ENCODE measurements at regions not wholly inside any gene's neighbourhood (a gene's known extent, or its start where the extent isn't known, plus 50 kb on each side); places are given as distances from the start of the nearest gene placed in this dataset.
A peak's percentile ranks its signal among the peaks of the same experiment; 100 is the strongest.

DNA sequence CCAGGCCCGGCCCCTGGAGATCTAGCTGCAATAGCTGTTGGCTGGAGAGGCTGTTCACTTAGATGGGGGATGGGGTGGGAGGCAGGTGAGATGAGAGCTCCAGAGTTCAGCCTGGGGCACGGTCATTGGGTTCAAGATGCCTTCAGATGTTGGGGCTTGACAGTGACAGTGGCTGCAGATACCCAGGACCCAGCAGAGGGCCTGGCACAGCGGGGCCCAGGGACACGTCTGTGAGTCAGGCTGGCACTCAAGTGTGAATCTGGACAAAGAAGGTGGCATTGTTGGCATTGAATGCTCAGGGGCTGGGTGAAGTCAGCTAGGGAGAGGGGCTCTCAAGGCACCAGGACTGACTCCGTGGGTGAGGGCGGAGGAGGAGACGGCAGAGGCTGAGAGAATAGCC lies 328.1 kb downstream of the SEC14L1 start:
- intact Hi-C loops (cut with DNase I): no loop called here
- no peak for DNase-seq (ENCODE audit: extremely low spot score)
- Histone ChIP-seq H3K4me1 (peaks cover 82 to 98% (median 89%) of the 10 kb centered on the region in 4 donors), H3K27me3 (no peaks in the 10 kb centered on the region), H3K9me3 (no peaks in the 10 kb centered on the region), H3K27ac (replicated peaks in 1 of 4) (peak overlapping the region; percentile 12 to 63 (median 53)), H3K4me3 (no peak overlapping the region), H3K36me3 (peaks cover 0 to 14% (median 5%) of the 10 kb centered on the region in 4 donors)
- whole genome bisulfite sequencing: 87% methylated on average over 5 of the region's 7 CpGs
- TF ChIP-seq POLR2A (IDR thresholded peaks at IDR 0.05; ENCODE audit: low read depth) (no peak), EP300 (IDR thresholded peaks at IDR 0.05) (no peak), POLR2AphosphoS5 (IDR thresholded peaks at IDR 0.05) (no peak)
- TF ChIP-seq, protein P1, sequence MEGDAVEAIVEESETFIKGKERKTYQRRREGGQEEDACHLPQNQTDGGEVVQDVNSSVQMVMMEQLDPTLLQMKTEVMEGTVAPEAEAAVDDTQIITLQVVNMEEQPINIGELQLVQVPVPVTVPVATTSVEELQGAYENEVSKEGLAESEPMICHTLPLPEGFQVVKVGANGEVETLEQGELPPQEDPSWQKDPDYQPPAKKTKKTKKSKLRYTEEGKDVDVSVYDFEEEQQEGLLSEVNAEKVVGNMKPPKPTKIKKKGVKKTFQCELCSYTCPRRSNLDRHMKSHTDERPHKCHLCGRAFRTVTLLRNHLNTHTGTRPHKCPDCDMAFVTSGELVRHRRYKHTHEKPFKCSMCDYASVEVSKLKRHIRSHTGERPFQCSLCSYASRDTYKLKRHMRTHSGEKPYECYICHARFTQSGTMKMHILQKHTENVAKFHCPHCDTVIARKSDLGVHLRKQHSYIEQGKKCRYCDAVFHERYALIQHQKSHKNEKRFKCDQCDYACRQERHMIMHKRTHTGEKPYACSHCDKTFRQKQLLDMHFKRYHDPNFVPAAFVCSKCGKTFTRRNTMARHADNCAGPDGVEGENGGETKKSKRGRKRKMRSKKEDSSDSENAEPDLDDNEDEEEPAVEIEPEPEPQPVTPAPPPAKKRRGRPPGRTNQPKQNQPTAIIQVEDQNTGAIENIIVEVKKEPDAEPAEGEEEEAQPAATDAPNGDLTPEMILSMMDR (IDR thresholded peaks at IDR 0.05): no peak

- WGBS: 95% methylated on average over 3 of the region's 3 CpGs
- intact Hi-C loops (cut with DNase I): no loop called here
- peaks cover 0 to 14% (median 5%) of the 10 kb centered on the region in 4 donors for H3K36me3 ChIP-seq
- H3K27ac ChIP-seq (replicated peaks in 1 of 4): peak overlapping the region; percentile 89 to 94 (median 92)
- no peak for TF ChIP-seq POLR2AphosphoS5 (IDR thresholded peaks at IDR 0.05)
- TF ChIP-seq EP300 (IDR thresholded peaks at IDR 0.05): no peak
- no peak for TF ChIP-seq POLR2A (IDR thresholded peaks at IDR 0.05; ENCODE audit: low read depth)
- TF ChIP-seq, protein P1 (IDR thresholded peaks at IDR 0.05): no peak
- no peak for DNase-seq (ENCODE audit: extremely low spot score)
- H3K4me3 ChIP-seq: no peak overlapping the region
- no peaks in the 10 kb centered on the region for H3K9me3 ChIP-seq
- H3K4me1 ChIP-seq: peaks cover 82 to 98% (median 91%) of the 10 kb centered on the region in 4 donors
- no peaks in the 10 kb centered on the region for H3K27me3 ChIP-seq
Observed at GRCh38 chr17:77470330-77470786, 329.6 kb downstream of the SEC14L1 start.

GRCh38 chr17:77470800-77471733 lies 330.3 kb downstream of the SEC14L1 start:
- Histone ChIP-seq H3K27ac (replicated peaks in 1 of 4) (peak overlapping the region; percentile 89 to 94 (median 92)), H3K4me1 (peaks cover 82 to 98% (median 91%) of the 10 kb centered on the region in 4 donors), H3K9me3 (no peaks in the 10 kb centered on the region), H3K4me3 (no peak overlapping the region), H3K36me3 (peaks cover 0 to 14% (median 5%) of the 10 kb centered on the region in 4 donors), H3K27me3 (no peaks in the 10 kb centered on the region)
- no peak for DNase-seq (ENCODE audit: extremely low spot score)
- intact Hi-C loops (cut with DNase I): no loop called here
- WGBS: 57% methylated on average over 6 of the region's 9 CpGs
- no peak for TF ChIP-seq POLR2A (IDR thresholded peaks at IDR 0.05; ENCODE audit: low read depth)
- TF ChIP-seq, protein P1 (IDR thresholded peaks at IDR 0.05): no peak
- TF ChIP-seq EP300 (IDR thresholded peaks at IDR 0.05): no peak
- TF ChIP-seq POLR2AphosphoS5 (IDR thresholded peaks at IDR 0.05): no peak

DNA sequence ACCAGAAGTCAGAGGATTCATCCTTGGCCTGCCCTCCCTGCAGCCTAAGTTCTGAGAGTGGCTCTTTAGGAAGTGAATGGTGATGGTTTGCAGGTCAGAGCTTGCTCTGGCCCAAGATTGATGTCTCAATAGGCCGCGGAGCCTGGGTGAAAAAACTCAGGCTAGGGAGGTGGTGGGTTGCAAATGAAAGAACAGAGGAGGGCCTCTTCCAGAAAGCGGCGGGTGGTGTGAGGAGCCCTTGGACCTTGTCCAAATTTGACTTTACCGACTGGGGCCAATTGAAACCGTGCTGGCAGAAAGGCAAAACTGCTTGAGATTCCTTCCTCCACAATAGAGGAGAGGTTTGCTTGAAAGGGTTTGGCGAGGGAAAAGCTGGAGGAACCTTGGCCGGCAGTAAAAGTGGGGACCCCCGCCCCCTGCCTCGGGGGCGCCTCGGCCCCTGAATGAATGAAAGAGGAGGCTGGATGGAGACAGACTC lies 331.3 kb downstream of the SEC14L1 start:
- DNase-seq (ENCODE audit: extremely low spot score): no peak
- 11% methylated on average over 11 of the region's 12 CpGs for WGBS
- peak overlapping the region in 2 of 4 donors; percentile 5 to 21 for H3K4me3 ChIP-seq
- H3K9me3 ChIP-seq: no peaks in the 10 kb centered on the region
- H3K36me3 ChIP-seq: peaks cover 0 to 12% (median 4%) of the 10 kb centered on the region in 4 donors
- intact Hi-C loops (cut with DNase I): no loop called here
- TF ChIP-seq EP300 (IDR thresholded peaks at IDR 0.05): no peak
- TF ChIP-seq POLR2AphosphoS5 (IDR thresholded peaks at IDR 0.05): peak; percentile 33 to 58
- peaks cover 82 to 98% (median 91%) of the 10 kb centered on the region in 4 donors for H3K4me1 ChIP-seq
- H3K27ac ChIP-seq (replicated peaks in 1 of 4): peak overlapping the region; percentile 89 to 94 (median 92)
- no peaks in the 10 kb centered on the region for H3K27me3 ChIP-seq
